Panc1 (cell line): ENCODE measurements at regions not wholly inside any gene's neighbourhood (a gene's known extent, or its start where the extent isn't known, plus 50 kb on each side); places are given as distances from the start of the nearest gene placed in this dataset.

Source experiments
- ATAC-seq: fragments of 200-7000 bp; cut with Tn5 transposase; 2 replicates; pipeline ENCODE4 v1.9.1; 2020; ENCODE audit warnings: mild to moderate bottlenecking, moderate library complexity
- BruUV-seq: library from RNA; stranded (reverse); fragments of 400-500 nt; replicated peaks from 2 replicates; lab custom pipeline; 2021; lab: Mats Ljungman, UMichigan
- CTCF ChIA-PET: fragments of 300-600 bp; sonication (Branson Sonifier 250); formaldehyde crosslinking; loops from one replicate; lab custom pipeline; 2022; ENCODE audit warnings: antibody characterized with exemption; lab: Charles Lee
- POLR2A ChIA-PET: fragments of 300-600 bp; sonication (Branson Sonifier 250); formaldehyde crosslinking; loops from one replicate; lab custom pipeline; 2022; ENCODE audit warnings: antibody characterized with exemption; lab: Charles Lee
- DNase-seq: peaks from one replicate; pipeline ENCODE4 v3.0.0-alpha.2; 2010; ENCODE audit warnings: low read depth, low spot score
- H3K27ac ChIP-seq: 2 replicates; pipeline ENCODE4 v1.5.1; 2011; ENCODE audit warnings: mild to moderate bottlenecking, low read length, inconsistent platforms
- H3K27me3 ChIP-seq: fragments of 200-500 bp; sonication (Bioruptor generic); 2 replicates; pipeline ENCODE4 v1.6.0; 2014; ENCODE audit warnings: low read length, inconsistent platforms; ENCODE audit not compliant: control insufficient read depth, insufficient read depth
- H3K36me3 ChIP-seq: fragments of 200-500 bp; sonication (Bioruptor generic); 2 replicates; pipeline ENCODE4 v1.5.1; 2014; ENCODE audit warnings: inconsistent platforms, mild to moderate bottlenecking, low read length, moderate library complexity; ENCODE audit not compliant: control insufficient read depth, insufficient read depth
- H3K4me1 ChIP-seq: 2 replicates; pipeline ENCODE4 v1.5.1; 2011; ENCODE audit warnings: inconsistent platforms, mild to moderate bottlenecking, low read length, moderate library complexity; ENCODE audit not compliant: control insufficient read depth, insufficient read depth
- H3K4me3 ChIP-seq, 2 experiments: 2 replicates each; pipeline ENCODE4 v1.5.1; 2011 to 2012; ENCODE audit warnings: low read depth in 2 of 2, low read length in 2 of 2, mild to moderate bottlenecking in 2 of 2, inconsistent platforms in 1 of 2, moderate library complexity in 1 of 2
- H3K9me3 ChIP-seq: fragments of 200-500 bp; sonication (Bioruptor generic); 2 replicates; pipeline ENCODE4 v1.5.1; 2014; ENCODE audit warnings: low read depth, mild to moderate bottlenecking, inconsistent platforms, low read length, moderate library complexity; ENCODE audit not compliant: control insufficient read depth, insufficient read depth
- CTCF ChIP-seq: fragments of 450-650 bp; IDR thresholded peaks from 2 replicates; pipeline ENCODE4 v1.5.1; 2017; ENCODE audit warnings: mild to moderate bottlenecking
- POLR2AphosphoS5 ChIP-seq: IDR thresholded peaks from 2 replicates; pipeline ENCODE4 v1.6.1; 2012; ENCODE audit warnings: mild to moderate bottlenecking, low read depth, low read length, moderate library complexity
- SIN3A ChIP-seq: IDR thresholded peaks from 2 replicates; pipeline ENCODE4 v1.6.1; 2012; ENCODE audit warnings: low read depth, mild to moderate bottlenecking, low read length, moderate library complexity, borderline replicate concordance; ENCODE audit not compliant: insufficient read depth
- TCF7L2 ChIP-seq: IDR thresholded peaks from 2 replicates; pipeline ENCODE4 v1.6.1; 2011; ENCODE audit warnings: mild to moderate bottlenecking, low read depth, low read length, inconsistent platforms
- in situ Hi-C: cut with HindIII; loops from 2 replicates; pipeline ENCODE4 v1.10.0; 2016; ENCODE audit warnings: low sequenced_read_pairs, low pct_unique_long_range_greater_than_20kb
- intact Hi-C: fragments of 100-400 bp; cut with micrococcal nuclease; formaldehyde crosslinking; loops from one replicate; pipeline ENCODE4 v1.10.0; 2022; ENCODE audit not compliant: unreplicated experiment
- TF ChIP-seq, protein P1 (sequence below), 2 experiments: IDR thresholded peaks; 2 replicates each; pipeline ENCODE4 v1.6.1; 2011 to 2012; ENCODE audit warnings: low read depth in 2 of 2, control low read depth in 1 of 2, low read length in 1 of 2, mild to moderate bottlenecking in 1 of 2, moderate library complexity in 1 of 2; ENCODE audit not compliant: insufficient read depth in 1 of 2

GRCh38 chr7:90007831-90008230, 146.4 kb upstream of the STEAP1 start:
- ChIA-PET POLR2A (no interaction called here), CTCF (no interaction called here)
- no peaks in the 10 kb centered on the region for H3K4me1 ChIP-seq
- no TSS peak for BruUV-seq
- in situ Hi-C loops = no loop called here
- no peaks in the 10 kb centered on the region for H3K27me3 ChIP-seq
- H3K9me3 ChIP-seq = no peaks in the 10 kb centered on the region
- DNase-seq = no peak
- intact Hi-C loops = no loop called here
- H3K4me3 ChIP-seq = no peak overlapping the region
- ATAC-seq = no peak
- H3K36me3 ChIP-seq = no peaks in the 10 kb centered on the region
- no peak for TF ChIP-seq SIN3A
- TF ChIP-seq, protein P1, sequence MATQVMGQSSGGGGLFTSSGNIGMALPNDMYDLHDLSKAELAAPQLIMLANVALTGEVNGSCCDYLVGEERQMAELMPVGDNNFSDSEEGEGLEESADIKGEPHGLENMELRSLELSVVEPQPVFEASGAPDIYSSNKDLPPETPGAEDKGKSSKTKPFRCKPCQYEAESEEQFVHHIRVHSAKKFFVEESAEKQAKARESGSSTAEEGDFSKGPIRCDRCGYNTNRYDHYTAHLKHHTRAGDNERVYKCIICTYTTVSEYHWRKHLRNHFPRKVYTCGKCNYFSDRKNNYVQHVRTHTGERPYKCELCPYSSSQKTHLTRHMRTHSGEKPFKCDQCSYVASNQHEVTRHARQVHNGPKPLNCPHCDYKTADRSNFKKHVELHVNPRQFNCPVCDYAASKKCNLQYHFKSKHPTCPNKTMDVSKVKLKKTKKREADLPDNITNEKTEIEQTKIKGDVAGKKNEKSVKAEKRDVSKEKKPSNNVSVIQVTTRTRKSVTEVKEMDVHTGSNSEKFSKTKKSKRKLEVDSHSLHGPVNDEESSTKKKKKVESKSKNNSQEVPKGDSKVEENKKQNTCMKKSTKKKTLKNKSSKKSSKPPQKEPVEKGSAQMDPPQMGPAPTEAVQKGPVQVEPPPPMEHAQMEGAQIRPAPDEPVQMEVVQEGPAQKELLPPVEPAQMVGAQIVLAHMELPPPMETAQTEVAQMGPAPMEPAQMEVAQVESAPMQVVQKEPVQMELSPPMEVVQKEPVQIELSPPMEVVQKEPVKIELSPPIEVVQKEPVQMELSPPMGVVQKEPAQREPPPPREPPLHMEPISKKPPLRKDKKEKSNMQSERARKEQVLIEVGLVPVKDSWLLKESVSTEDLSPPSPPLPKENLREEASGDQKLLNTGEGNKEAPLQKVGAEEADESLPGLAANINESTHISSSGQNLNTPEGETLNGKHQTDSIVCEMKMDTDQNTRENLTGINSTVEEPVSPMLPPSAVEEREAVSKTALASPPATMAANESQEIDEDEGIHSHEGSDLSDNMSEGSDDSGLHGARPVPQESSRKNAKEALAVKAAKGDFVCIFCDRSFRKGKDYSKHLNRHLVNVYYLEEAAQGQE (IDR thresholded peaks at IDR 0.05; ENCODE audit: insufficient read depth in 1 of 2, low read depth in 2 of 2, low read length in 1 of 2) = no peak
- no peak for TF ChIP-seq POLR2AphosphoS5
- no peak for TF ChIP-seq CTCF
- no peak for TF ChIP-seq TCF7L2
- no peak overlapping the region for H3K27ac ChIP-seq

DNA sequence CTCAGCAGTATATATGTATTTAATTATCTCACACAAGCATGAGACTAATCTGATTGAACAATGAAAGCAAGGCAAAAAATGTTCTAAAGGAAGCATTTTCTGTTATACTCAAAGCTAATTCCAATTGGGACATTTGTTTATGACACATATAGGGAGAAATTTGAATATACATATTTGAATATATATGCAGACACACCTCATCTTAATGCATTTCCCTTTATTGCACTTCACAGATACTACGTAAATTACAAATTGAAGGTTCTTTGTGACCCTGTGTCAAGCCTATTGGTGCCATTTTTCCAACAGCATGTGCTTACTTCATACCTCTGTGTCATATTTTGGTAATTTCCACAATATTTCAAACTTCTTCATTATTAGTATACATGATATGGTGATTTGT, 132.1 kb upstream of the STEAP1 start:
- no peak overlapping the region for H3K27ac ChIP-seq
- no peak overlapping the region for H3K4me3 ChIP-seq
- H3K36me3 ChIP-seq = no peaks in the 10 kb centered on the region
- no peak for ATAC-seq
- DNase-seq = no peak
- H3K4me1 ChIP-seq = no peaks in the 10 kb centered on the region
- BruUV-seq = no TSS peak
- no peaks in the 10 kb centered on the region for H3K9me3 ChIP-seq
- no peak for TF ChIP-seq SIN3A
- TF ChIP-seq POLR2AphosphoS5 = no peak
- TF ChIP-seq, protein P1 (IDR thresholded peaks at IDR 0.05; ENCODE audit: insufficient read depth in 1 of 2, low read depth in 2 of 2, low read length in 1 of 2) = no peak
- TF ChIP-seq TCF7L2 = no peak
- no peak for TF ChIP-seq CTCF
- in situ Hi-C loops = no loop called here
- no peaks in the 10 kb centered on the region for H3K27me3 ChIP-seq
- ChIA-PET CTCF (no interaction called here), POLR2A (no interaction called here)
- intact Hi-C loops = no loop called here
